ENCODE measurements at regions not wholly inside any gene's neighbourhood (a gene's known extent, or its start where the extent isn't known, plus 50 kb on each side); places are given as distances from the start of the nearest gene placed in this dataset.

GRCh38 chr5:60207040-60207439, 313.5 kb upstream of the PDE4D start:
- Histone ChIP-seq H3K36me3 (ENCODE audit: control insufficient read depth in 1 of 2, insufficient read depth in 2 of 2, low read length in 2 of 2) (no peaks in the 10 kb centered on the region), H3K4me3 (ENCODE audit: low read depth in 1 of 2, low read length in 2 of 2) (no peak overlapping the region), H3K9me3 (ENCODE audit: control insufficient read depth in 1 of 2, low read length in 2 of 2) (no peaks in the 10 kb centered on the region), H3K27me3 (ENCODE audit: low read depth, low read length) (no peaks in the 10 kb centered on the region), H3K4me1 (ENCODE audit: control insufficient read depth in 1 of 2, insufficient read depth in 2 of 2, low read length in 2 of 2) (no peaks in the 10 kb centered on the region), H3K27ac (ENCODE audit: low read length) (no peak overlapping the region)

DNA sequence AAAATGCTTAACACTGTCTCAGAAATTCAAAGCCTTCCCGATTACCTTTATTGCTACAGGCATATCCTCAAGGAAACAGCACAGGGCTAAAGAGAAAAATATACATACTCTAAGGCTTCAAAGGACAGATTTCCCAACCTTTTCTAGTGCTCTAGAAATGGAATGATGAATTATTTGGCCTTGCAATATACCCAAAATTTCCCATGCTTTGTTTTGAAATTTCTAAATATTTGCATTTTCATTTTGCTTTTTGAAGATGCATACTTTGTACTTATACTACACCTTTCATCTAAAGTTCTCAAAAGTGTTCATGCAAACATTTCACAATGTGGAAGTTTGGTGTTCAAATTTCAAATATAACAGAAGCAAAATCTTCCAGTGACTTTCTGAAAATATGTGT, 312.7 kb upstream of the PDE4D start:
- Histone ChIP-seq H3K36me3 (ENCODE audit: control insufficient read depth in 1 of 2, insufficient read depth in 2 of 2, low read length in 2 of 2) (no peaks in the 10 kb centered on the region), H3K4me1 (ENCODE audit: control insufficient read depth in 1 of 2, insufficient read depth in 2 of 2, low read length in 2 of 2) (no peaks in the 10 kb centered on the region), H3K9me3 (ENCODE audit: control insufficient read depth in 1 of 2, low read length in 2 of 2) (no peaks in the 10 kb centered on the region), H3K27ac (ENCODE audit: low read length) (no peak overlapping the region), H3K4me3 (ENCODE audit: low read depth in 1 of 2, low read length in 2 of 2) (no peak overlapping the region), H3K27me3 (ENCODE audit: low read depth, low read length) (no peaks in the 10 kb centered on the region)

GRCh38 chr5:60205071-60205470, 311.5 kb upstream of the PDE4D start:
- H3K36me3 ChIP-seq (ENCODE audit: control insufficient read depth in 1 of 2, insufficient read depth in 2 of 2, low read length in 2 of 2) = no peaks in the 10 kb centered on the region
- no peak overlapping the region for H3K27ac ChIP-seq (ENCODE audit: low read length)
- H3K4me1 ChIP-seq (ENCODE audit: control insufficient read depth in 1 of 2, insufficient read depth in 2 of 2, low read length in 2 of 2) = no peaks in the 10 kb centered on the region
- no peaks in the 10 kb centered on the region for H3K9me3 ChIP-seq (ENCODE audit: control insufficient read depth in 1 of 2, low read length in 2 of 2)
- no peaks in the 10 kb centered on the region for H3K27me3 ChIP-seq (ENCODE audit: low read depth, low read length)
- H3K4me3 ChIP-seq (ENCODE audit: low read depth in 1 of 2, low read length in 2 of 2) = no peak overlapping the region

GRCh38 chr5:60196385-60197113, 303.0 kb upstream of the PDE4D start:
- Histone ChIP-seq H3K27me3 (ENCODE audit: low read depth, low read length) (no peaks in the 10 kb centered on the region), H3K36me3 (ENCODE audit: control insufficient read depth in 1 of 2, insufficient read depth in 2 of 2, low read length in 2 of 2) (no peaks in the 10 kb centered on the region), H3K4me3 (ENCODE audit: low read depth in 1 of 2, low read length in 2 of 2) (no peak overlapping the region), H3K9me3 (ENCODE audit: control insufficient read depth in 1 of 2, low read length in 2 of 2) (no peaks in the 10 kb centered on the region), H3K4me1 (ENCODE audit: control insufficient read depth in 1 of 2, insufficient read depth in 2 of 2, low read length in 2 of 2) (no peaks in the 10 kb centered on the region), H3K27ac (ENCODE audit: low read length) (no peak overlapping the region)

GRCh38 chr5:60195551-60195950, 302.0 kb upstream of the PDE4D start:
- Histone ChIP-seq H3K36me3 (ENCODE audit: control insufficient read depth in 1 of 2, insufficient read depth in 2 of 2, low read length in 2 of 2) (no peaks in the 10 kb centered on the region), H3K9me3 (ENCODE audit: control insufficient read depth in 1 of 2, low read length in 2 of 2) (no peaks in the 10 kb centered on the region), H3K27ac (ENCODE audit: low read length) (no peak overlapping the region)

DNA sequence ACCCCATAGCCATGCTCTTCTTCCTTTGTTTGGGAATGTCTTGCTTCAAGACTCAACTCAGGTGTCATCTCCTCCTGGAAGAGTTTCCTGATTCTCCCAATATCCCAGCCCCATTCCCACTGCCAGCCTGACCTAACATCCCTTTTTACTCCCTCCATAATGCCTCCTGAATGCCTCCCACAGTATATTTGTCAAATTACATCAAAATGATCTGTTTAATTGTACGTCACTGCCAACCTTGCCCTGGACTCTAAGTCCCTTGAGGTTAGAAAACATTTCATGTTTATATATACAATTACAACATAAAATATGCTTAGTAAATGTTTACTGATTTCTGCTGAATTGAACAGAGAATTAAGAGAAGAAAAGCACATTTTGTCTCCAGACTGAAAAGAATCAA, 301.6 kb upstream of the PDE4D start:
- H3K4me1 ChIP-seq (ENCODE audit: control insufficient read depth in 1 of 2, insufficient read depth in 2 of 2, low read length in 2 of 2) = no peaks in the 10 kb centered on the region
- H3K27me3 ChIP-seq (ENCODE audit: low read depth, low read length) = no peaks in the 10 kb centered on the region
- no peaks in the 10 kb centered on the region for H3K9me3 ChIP-seq (ENCODE audit: control insufficient read depth in 1 of 2, low read length in 2 of 2)
- no peaks in the 10 kb centered on the region for H3K36me3 ChIP-seq (ENCODE audit: control insufficient read depth in 1 of 2, insufficient read depth in 2 of 2, low read length in 2 of 2)
- no peak overlapping the region for H3K27ac ChIP-seq (ENCODE audit: low read length)
- no peak overlapping the region for H3K4me3 ChIP-seq (ENCODE audit: low read depth in 1 of 2, low read length in 2 of 2)

More at GRCh38 chr5:60195551-60195950, 302.0 kb upstream of the PDE4D start:
- Histone ChIP-seq H3K4me3 (ENCODE audit: low read depth in 1 of 2, low read length in 2 of 2) (no peak overlapping the region), H3K27me3 (ENCODE audit: low read depth, low read length) (no peaks in the 10 kb centered on the region), H3K4me1 (ENCODE audit: control insufficient read depth in 1 of 2, insufficient read depth in 2 of 2, low read length in 2 of 2) (no peaks in the 10 kb centered on the region)

- no peaks in the 10 kb centered on the region for H3K9me3 ChIP-seq (ENCODE audit: control insufficient read depth in 1 of 2, low read length in 2 of 2)
- H3K4me3 ChIP-seq (ENCODE audit: low read depth in 1 of 2, low read length in 2 of 2) = no peak overlapping the region
- no peak overlapping the region for H3K27ac ChIP-seq (ENCODE audit: low read length)
- no peaks in the 10 kb centered on the region for H3K36me3 ChIP-seq (ENCODE audit: control insufficient read depth in 1 of 2, insufficient read depth in 2 of 2, low read length in 2 of 2)
- no peaks in the 10 kb centered on the region for H3K4me1 ChIP-seq (ENCODE audit: control insufficient read depth in 1 of 2, insufficient read depth in 2 of 2, low read length in 2 of 2)
- no peaks in the 10 kb centered on the region for H3K27me3 ChIP-seq (ENCODE audit: low read depth, low read length)
These were observed 291.9 kb upstream of the PDE4D start for GRCh38 chr5:60185231-60186099.

GRCh38 chr5:60184606-60185005, 291.1 kb upstream of the PDE4D start:
- H3K4me3 ChIP-seq (ENCODE audit: low read depth in 1 of 2, low read length in 2 of 2) = no peak overlapping the region
- H3K36me3 ChIP-seq (ENCODE audit: control insufficient read depth in 1 of 2, insufficient read depth in 2 of 2, low read length in 2 of 2) = no peaks in the 10 kb centered on the region
- no peaks in the 10 kb centered on the region for H3K27me3 ChIP-seq (ENCODE audit: low read depth, low read length)
- no peaks in the 10 kb centered on the region for H3K9me3 ChIP-seq (ENCODE audit: control insufficient read depth in 1 of 2, low read length in 2 of 2)
- no peak overlapping the region for H3K27ac ChIP-seq (ENCODE audit: low read length)
- no peaks in the 10 kb centered on the region for H3K4me1 ChIP-seq (ENCODE audit: control insufficient read depth in 1 of 2, insufficient read depth in 2 of 2, low read length in 2 of 2)

DNA sequence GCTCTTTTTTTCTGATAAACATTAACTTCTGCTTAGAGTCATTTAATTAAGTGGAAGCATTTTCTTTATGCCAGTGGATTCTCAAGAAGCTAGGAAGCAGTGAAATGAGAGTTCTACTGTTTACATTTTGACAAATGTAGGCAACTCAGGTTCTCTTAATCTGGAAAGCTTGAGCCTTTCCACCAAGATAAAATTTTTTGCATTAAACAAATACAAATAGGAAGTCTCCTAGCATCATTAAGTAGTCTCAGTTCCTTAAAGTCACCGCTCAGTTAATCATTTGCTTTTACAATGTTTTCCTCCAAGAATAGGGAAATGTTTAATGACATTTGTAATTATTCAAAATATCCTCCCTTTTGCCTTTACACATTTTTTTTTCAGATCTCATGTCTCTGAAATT, 290.4 kb upstream of the PDE4D start:
- no peaks in the 10 kb centered on the region for H3K4me1 ChIP-seq (ENCODE audit: control insufficient read depth in 1 of 2, insufficient read depth in 2 of 2, low read length in 2 of 2)
- no peaks in the 10 kb centered on the region for H3K27me3 ChIP-seq (ENCODE audit: low read depth, low read length)
- H3K4me3 ChIP-seq (ENCODE audit: low read depth in 1 of 2, low read length in 2 of 2) = no peak overlapping the region
- H3K36me3 ChIP-seq (ENCODE audit: control insufficient read depth in 1 of 2, insufficient read depth in 2 of 2, low read length in 2 of 2) = no peaks in the 10 kb centered on the region
- H3K27ac ChIP-seq (ENCODE audit: low read length) = no peak overlapping the region
- H3K9me3 ChIP-seq (ENCODE audit: control insufficient read depth in 1 of 2, low read length in 2 of 2) = no peaks in the 10 kb centered on the region

GRCh38 chr5:60178101-60178500, 284.6 kb upstream of the PDE4D start:
- H3K9me3 ChIP-seq (ENCODE audit: control insufficient read depth in 1 of 2, low read length in 2 of 2) = peaks cover 0 to 4% of the 10 kb centered on the region in 2 donors
- H3K27me3 ChIP-seq (ENCODE audit: low read depth, low read length) = no peaks in the 10 kb centered on the region
- no peaks in the 10 kb centered on the region for H3K36me3 ChIP-seq (ENCODE audit: control insufficient read depth in 1 of 2, insufficient read depth in 2 of 2, low read length in 2 of 2)
- H3K27ac ChIP-seq (ENCODE audit: low read length) = no peak overlapping the region
- peaks cover 0 to 4% of the 10 kb centered on the region in 2 donors for H3K4me1 ChIP-seq (ENCODE audit: control insufficient read depth in 1 of 2, insufficient read depth in 2 of 2, low read length in 2 of 2)
- no peak overlapping the region for H3K4me3 ChIP-seq (ENCODE audit: low read depth in 1 of 2, low read length in 2 of 2)

DNA sequence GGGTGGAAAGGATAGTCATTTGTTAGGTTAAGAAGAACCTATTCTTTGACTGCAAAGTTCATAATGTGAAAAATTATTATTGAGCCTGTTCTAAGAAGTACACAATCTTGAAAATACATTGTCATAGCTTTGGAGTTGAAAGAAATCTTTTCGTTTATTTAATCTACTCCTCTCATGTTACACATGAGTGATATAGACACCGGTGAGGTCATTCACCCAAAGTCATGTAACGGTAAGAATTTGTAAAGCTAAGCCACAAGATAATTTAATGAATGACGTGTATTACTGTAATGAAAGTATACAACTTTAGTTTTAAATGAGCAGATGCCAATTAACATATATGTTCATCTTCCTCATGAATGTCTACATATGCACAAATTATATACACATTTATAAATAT, 284.1 kb upstream of the PDE4D start:
- Histone ChIP-seq H3K4me1 (ENCODE audit: control insufficient read depth in 1 of 2, insufficient read depth in 2 of 2, low read length in 2 of 2) (peaks cover 0 to 4% of the 10 kb centered on the region in 2 donors), H3K27ac (ENCODE audit: low read length) (no peak overlapping the region), H3K4me3 (ENCODE audit: low read depth in 1 of 2, low read length in 2 of 2) (no peak overlapping the region), H3K36me3 (ENCODE audit: control insufficient read depth in 1 of 2, insufficient read depth in 2 of 2, low read length in 2 of 2) (no peaks in the 10 kb centered on the region), H3K9me3 (ENCODE audit: control insufficient read depth in 1 of 2, low read length in 2 of 2) (peaks cover 0 to 4% of the 10 kb centered on the region in 2 donors), H3K27me3 (ENCODE audit: low read depth, low read length) (no peaks in the 10 kb centered on the region)

All from muscle layer of duodenum (tissue), 2 donors.